GM12864 (cell line): ENCODE measurements at regions not wholly inside any gene's neighbourhood (a gene's known extent, or its start where the extent isn't known, plus 50 kb on each side); places are given as distances from the start of the nearest gene placed in this dataset.

ENCODE experiments used
- DNase-seq: peaks from one replicate; pipeline ENCODE4 v3.0.0-alpha.2; 2011; ENCODE audit warnings: low read depth
- H3K4me3 ChIP-seq: 2 replicates; pipeline ENCODE4 v1.5.1; 2011; ENCODE audit warnings: mild to moderate bottlenecking, low read depth, low read length, control low read depth
- CTCF ChIP-seq: IDR thresholded peaks from 2 replicates; pipeline ENCODE4 v1.5.1; 2011; ENCODE audit warnings: low read depth, mild to moderate bottlenecking, moderate library complexity, low read length, control low read depth, inconsistent platforms; ENCODE audit errors: missing control alignments

- no peak overlapping the region for H3K4me3 ChIP-seq
- TF ChIP-seq CTCF = no peak
- no peak for DNase-seq
Observed at GRCh38 chr15:37856109-37856508, 78.3 kb upstream of the TMCO5A start.

GRCh38 chr15:37860896-37861295 lies 73.5 kb upstream of the TMCO5A start:
- no peak for DNase-seq
- no peak for TF ChIP-seq CTCF
- no peak overlapping the region for H3K4me3 ChIP-seq

GRCh38 chr15:37865687-37866086 lies 68.8 kb upstream of the TMCO5A start:
- no peak for DNase-seq
- TF ChIP-seq CTCF = no peak
- H3K4me3 ChIP-seq = no peak overlapping the region

- DNase-seq = no peak
- no peak for TF ChIP-seq CTCF
- no peak overlapping the region for H3K4me3 ChIP-seq
Observed at GRCh38 chr15:37870711-37871110, 63.7 kb upstream of the TMCO5A start.

GRCh38 chr15:37872661-37873060 lies 61.8 kb upstream of the TMCO5A start:
- no peak for TF ChIP-seq CTCF
- H3K4me3 ChIP-seq = no peak overlapping the region
- no peak for DNase-seq

- DNase-seq = no peak
- TF ChIP-seq CTCF = no peak
- no peak overlapping the region for H3K4me3 ChIP-seq
Observed at GRCh38 chr15:37873336-37873735, 61.1 kb upstream of the TMCO5A start.

GRCh38 chr15:37876900-37877299 lies 57.5 kb upstream of the TMCO5A start:
- H3K4me3 ChIP-seq = no peak overlapping the region
- TF ChIP-seq CTCF = no peak
- DNase-seq = no peak
